Stimulated activated CD4-positive, alpha-beta T cell treated with anti-CD3 and anti-CD28 coated beads, Interleukin-1b, Interleukin-23, amount 100 ng/mL, for 4 hours (primary cell): ENCODE measurements at regions not wholly inside any gene's neighbourhood (a gene's known extent, or its start where the extent isn't known, plus 50 kb on each side); places are given as distances from the start of the nearest gene placed in this dataset.

Experiments
- DNase-seq, 2 donors: peaks; one replicate each; pipeline ENCODE4 v3.0.0-alpha.2; 2020; ENCODE audit warnings: low read depth in 2 of 2

DNA sequence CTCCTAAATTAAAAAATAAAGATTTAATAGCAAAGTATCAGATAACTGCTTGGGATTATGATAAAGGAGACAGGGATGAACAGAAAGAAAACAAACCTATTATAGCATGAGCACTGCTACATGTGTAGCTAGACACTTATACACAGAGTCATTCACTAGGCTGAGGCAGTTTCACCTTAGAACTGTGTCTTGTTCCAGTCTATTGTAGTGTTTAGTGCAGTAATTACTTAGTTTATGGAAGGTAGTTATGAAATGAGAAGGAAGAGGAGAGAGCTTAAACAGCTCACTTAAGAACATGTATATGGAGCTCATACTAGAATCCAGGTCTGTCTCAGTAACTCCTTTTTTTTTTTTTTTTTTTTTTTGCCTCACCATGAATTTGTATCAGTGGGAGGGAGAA is 441.4 kb downstream of the PDCD6IP start:
- no peak for DNase-seq

DNA sequence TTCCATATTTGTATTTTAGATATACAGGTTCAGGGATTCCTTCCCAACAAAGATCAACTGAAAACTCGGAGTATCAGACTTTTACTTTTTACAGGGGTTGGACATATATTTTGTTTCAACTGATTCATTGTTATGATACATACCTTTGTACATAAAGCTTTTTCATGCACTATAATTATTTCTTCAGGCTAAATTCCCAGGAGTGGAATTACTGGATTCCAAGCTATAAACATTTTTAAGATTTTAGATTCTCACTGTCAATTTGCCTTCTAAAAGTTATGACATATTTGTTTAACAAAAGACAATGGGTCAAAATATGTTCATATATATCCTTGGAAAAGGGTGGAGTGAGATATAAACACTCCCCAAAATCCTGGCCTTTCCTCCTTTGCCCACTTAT is 449.0 kb downstream of the PDCD6IP start:
- DNase-seq = no peak

DNA sequence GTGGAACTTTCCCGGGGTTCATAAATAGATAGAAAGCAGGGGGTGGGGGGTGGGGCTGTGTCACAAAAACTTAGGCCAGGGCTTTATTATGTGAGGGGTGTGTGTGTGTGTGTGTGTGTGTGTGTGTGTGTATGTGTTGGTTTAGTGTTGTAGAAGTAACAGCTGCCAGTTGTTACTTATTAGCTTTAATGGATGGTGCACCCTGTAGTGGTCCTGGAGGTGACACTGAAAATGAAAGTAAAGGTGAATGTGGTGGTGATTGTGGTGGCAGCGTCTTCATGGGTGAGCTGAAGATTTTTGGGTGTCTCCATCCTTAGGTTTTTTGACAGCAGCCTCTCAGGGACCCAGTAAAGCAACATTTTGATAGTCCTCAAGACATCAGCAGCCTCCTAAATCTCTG is 449.9 kb downstream of the PDCD6IP start:
- DNase-seq = no peak

DNA sequence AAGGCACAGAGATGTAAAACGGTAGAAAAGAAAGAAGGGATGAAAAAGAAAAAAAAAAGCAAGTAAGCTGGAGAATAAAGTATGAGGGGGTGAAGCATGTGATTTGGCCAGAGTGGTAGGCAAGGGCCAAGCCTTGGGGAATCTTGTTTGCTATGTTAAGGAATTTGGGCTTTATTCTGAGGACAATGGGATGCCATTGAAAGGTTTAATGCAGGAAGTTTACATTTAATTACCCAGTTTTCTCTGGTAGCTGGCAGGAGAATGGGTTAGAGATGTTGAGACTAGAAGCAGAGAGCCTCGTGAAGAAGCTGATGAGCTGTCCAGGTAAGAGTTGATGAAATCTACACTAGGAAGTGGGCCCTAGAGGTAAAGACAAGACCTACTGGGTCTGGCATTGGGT is 455.9 kb downstream of the PDCD6IP start:
- DNase-seq = no peak

DNA sequence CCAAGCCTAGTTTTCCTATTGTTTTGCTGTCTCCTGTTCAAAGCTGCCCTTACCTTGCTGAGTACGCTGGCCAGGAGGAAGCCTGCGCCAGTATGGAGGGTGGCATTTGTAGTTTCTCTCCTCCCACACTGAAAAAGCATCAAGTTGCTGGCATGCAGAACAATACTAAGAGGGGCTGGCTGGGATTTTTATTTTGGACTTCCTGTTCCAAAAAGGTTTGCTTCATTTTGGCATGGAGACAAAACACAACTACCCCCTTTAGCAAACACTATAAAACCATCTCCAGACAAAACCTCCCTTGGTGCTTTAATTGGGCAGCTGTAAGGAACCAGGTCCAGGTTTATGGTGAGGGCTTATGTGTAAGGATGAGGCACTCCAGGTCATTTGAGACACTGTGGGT is 457.6 kb downstream of the PDCD6IP start:
- DNase-seq = no peak

DNA sequence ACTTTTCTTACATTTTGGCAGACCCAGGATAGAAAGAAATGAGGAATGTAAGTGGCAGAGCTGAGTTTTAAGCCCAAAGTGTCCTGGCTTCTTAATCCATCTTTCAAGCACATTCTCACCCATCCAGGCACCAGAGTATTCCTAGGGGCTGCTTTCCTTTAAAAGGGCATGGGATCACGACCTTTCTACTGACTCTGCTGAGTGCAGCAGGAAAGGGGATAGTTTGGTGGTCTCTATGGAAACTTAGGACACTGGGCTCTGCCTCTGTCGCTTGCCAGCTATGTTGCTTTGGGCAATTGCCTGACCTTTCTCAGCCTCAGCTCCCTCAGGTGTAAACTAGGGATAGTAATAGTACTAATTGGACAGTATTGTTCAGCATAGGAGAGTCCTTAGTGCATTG is 458.4 kb downstream of the PDCD6IP start:
- DNase-seq = no peak

DNA sequence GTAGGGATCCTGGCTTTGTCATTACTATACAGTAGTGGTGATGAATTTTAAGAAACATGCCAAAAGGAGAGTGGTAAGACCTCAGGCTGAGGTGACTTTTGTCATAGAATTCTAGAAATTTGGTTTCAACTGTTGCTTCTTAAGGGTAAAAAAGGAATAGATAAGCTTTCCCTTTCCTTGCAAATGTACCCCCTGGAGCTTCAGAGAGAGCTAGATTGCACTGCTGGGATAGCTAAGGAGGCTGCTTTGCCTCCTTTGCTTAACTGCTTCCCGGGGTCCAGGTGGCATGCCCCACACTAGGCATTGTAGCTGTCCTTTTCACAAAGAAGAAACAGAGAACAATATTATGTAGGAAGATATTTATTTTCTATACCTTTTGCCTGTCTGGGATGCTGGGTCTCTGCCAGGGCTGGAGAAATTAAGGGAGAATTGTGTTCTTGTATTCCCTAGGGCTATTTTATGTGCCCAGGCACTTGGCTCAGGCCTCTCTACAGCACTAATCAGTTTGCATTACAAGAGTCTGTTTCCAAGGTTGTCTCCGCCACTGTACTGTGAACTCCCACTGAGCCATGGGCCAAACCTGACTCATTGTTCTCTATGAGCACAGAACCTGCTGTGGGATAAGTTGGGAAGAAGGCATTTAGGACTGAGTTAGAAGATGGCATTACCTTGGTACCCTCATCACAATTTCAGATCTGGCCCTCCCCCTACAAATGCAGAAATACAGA is 460.0 kb downstream of the PDCD6IP start:
- no peak for DNase-seq

DNA sequence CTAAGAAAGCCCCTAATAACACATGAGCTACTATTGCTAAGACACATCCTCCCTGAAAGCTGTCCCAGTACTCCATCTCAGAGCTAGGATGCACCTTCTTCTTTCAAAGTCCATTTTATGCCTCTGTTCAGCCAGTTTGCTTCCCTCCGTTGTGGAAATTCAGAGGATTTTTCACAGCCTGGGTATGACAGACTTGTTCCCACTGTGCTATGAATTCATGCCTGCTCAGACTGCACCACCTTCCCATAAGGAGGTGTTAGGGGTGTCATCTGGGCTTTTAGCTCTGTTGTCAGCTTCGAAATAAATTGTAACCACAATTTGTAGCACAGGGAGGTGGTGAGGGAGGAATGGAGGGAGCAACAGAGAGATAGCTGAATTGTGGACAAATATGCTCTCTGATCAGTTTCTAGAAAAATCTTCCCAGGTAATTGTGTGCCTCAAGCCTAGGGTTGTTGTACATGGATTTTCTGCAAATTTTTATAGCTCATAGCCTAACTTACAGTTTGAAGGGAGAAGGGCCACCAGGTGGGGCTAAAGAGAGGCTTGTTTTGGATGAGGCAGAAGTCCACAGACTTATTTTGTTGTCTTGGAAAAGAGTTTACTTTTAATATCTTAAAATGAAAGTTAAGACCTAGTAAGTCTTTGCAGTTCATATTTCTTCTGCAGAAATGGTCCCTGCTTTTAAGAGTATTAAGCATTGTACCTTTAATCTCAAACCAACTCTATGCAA is 462.0 kb downstream of the PDCD6IP start:
- peak in 1 of 2 donors; percentile 2 for DNase-seq

DNA sequence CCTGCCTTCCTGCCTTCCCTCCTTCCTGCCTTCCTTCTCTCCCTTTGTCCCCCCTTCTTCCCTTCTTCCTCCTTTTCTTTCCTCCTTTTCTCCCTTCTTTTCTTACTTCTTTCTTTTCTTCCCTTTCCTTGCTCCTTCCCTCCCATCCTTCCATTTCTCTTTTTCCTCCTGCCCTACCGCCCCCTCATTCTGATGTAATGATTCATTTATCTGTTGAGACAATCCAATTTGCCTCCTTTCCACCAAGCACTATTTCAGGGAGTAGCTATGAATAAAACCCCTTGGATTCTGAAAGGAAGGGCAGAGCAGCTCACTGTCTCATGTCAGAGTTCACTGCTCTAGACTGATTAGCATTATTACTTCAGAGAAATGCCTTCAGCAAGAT is 462.6 kb downstream of the PDCD6IP start:
- no peak for DNase-seq

DNA sequence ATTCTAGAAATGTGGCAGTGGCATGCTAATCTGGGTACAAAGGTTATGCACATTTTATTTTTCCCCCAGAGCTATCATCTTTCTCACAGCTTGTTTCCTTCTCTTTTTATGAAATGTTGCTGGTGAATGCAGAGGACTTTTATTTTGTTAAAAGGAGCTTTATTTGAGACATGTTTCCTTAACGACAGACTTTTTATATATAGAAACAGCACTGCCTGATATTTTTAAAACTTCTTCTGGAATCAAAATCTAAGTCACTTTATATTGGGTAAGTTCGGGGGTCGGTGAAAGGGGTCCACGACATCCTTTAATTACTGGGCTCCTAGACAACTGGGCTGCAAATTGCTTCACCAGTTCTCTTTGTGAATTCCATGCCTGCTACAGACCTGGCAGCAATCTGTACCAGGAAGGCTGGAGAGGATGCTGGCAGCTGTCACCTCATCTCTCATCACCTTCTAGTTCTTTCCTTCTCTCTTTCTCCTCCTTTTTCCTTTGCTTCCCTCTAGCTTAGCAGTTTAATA is 464.7 kb downstream of the PDCD6IP start:
- no peak for DNase-seq

DNA sequence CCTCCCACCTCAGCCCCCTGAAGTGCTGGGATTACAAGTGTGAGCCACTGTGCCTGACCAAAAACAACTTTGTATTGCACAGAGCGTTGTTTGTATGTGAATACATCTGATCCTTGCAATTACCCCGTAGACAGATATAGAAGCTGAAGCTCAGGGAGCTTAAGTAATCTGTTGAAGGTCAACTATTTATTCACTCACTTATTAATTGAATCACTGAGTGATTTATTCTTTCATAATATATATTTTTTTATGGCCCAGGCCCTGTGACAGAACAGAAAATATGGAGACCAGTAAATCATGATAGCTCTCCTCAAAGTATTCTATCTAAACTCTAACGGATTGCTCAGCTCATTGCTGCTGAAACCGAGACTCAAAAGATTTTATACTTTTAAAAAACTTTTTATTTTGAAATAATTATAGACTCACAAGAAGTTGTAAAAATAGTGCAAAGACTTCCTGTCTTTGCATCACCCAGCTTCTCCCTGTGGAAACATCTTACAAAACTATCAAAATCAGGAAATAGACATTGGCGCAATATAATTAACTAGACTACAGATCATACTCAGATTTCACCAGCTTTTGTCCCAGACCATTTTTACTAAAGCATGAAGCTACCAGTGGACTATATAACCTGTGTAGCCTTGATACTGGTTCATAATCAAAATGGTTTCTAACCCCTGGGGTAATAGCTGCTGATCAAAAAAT is 466.1 kb downstream of the PDCD6IP start:
- DNase-seq = no peak

DNA sequence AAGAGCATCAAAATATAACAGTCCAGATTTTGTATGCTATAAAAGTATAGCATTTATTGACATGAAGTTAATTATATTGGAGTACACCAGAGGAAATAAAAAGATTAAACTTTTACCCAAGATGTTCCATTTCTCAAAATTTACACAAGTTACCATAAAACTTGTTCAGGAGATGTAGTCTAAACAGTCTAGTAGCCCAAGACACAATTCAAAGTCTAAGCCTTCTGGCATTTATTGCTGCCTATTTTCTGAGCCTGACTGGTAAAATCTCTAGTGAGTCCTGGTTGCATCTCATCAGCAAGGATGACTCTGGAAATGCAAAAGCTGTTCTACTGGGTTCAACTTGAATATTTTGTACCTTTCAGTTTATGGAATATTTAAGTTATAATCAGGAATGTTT is 468.7 kb downstream of the PDCD6IP start:
- DNase-seq = no peak

DNA sequence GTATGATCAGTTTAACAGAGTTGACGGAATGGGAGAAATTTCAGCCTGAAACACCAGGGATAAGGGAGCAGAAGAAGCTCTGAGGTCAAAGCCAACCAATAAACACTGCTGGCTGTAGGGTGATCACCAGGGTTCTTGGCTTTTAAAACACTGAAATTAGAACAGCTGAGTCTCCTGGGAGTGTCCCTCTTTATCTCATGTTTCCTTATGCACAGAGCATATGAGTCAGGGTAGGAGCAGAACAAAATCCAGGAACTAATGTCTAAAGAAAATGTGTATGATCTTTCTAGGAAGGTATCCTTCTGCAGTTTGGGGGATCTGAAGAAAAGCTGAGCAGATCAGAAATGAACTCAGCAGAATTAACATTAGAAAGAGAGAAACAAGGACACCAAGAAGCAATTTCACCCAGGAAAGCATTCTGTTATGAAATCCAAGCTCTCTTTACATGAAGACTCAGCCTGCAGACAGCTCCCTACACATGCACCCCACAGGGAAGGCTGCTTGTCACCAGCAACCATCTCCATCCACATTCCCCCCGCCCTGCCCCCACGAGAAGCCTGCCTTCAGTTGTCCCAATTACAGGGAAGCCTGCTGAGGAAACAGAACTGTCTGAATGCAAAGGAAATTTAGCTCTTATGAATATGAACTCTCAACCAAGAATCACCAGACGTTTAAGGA is 469.7 kb downstream of the PDCD6IP start:
- no peak for DNase-seq

DNA sequence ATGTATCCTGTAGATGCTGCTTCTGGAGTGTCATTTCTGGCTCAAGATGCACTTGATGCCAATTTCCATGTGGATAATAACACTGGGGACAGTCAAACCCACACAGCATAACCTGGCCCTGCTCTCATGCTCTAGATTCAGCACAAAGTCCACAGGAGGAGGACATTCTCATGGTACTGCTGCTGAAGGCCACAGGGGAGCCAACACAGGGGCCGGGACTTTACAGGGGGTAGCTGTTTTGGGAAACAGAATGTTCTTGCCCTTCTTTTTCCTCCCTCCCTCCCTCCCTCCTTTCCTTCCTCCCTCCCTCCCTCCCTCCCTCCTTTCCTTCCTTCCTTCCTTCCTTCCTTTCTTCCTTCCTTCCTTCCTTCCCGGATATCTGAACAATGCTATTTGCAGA is 477.4 kb downstream of the PDCD6IP start:
- no peak for DNase-seq

DNA sequence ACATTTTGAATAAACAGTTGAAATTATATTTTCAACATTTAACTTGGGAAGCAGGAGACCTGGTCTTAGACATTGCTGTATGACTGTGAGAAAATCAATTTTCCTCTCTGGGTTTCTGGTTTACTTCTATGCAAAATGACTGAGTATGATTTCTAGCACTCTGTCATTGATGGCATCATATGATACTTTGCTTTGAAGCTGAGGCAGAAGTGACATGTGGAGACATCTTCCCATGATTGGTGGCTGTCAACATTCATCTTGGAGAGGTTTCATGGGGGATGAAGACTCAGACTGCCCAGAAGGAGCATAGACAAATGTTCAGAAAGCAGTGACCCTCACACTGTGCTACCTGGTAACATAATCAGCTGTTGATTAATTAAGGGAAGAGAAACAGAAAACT is 477.9 kb downstream of the PDCD6IP start:
- no peak for DNase-seq

DNA sequence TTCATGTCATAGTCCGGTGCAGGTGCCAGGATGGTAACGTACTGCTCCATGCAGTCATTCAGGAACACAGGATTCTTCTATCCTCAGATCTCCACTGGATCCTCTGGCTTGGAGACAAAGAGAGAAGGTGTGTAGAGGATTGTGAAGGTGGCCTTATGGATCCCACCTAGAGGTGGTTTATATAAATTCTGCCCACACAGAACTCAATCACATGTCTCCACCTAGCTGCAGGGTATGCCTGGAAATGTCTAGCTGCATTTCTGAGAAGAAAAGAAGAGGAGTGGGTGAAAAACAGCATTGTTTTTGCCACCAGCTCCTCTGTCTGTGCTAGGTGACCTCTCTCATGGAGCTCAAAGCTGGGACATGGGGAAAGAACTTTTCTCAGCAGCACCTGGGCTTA is 478.7 kb downstream of the PDCD6IP start:
- no peak for DNase-seq

DNA sequence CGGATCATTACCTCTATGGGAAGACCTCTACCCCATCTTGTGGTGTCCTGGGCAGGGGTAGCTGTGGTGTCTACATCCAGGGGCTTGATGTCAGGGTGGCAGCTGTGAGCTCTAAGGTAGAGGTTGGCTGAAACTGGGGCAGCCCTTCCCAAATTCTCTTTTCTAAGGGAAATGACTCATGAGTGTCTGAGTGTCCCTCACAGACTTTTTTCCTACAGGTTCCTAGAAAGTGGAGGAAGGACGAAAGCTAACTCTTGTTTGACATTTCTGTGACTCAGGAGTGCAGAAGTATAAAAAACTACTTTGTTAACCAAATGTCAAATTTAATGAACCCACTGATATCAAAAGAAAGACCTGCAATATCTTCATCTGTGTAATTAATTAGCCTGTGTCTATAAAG is 481.5 kb downstream of the PDCD6IP start:
- DNase-seq = no peak

DNA sequence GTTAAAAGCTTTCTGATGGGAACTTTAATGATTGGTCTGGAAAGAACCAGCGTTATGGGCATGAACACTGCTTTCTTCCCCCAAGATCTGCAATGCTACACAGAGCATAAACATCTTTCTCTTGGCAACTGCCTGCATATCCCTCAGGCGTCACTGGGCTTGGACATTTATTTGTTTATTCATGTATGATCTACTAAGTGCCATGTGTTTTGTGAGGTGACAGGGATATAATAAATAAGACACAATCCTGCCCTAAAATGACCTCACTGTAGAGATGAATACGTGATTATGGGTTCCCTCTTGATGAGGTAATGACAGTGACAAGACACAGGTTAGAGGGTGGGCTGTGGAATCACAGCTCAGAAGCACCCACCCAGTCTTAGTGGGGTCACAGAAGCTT is 485.3 kb downstream of the PDCD6IP start:
- no peak for DNase-seq

DNA sequence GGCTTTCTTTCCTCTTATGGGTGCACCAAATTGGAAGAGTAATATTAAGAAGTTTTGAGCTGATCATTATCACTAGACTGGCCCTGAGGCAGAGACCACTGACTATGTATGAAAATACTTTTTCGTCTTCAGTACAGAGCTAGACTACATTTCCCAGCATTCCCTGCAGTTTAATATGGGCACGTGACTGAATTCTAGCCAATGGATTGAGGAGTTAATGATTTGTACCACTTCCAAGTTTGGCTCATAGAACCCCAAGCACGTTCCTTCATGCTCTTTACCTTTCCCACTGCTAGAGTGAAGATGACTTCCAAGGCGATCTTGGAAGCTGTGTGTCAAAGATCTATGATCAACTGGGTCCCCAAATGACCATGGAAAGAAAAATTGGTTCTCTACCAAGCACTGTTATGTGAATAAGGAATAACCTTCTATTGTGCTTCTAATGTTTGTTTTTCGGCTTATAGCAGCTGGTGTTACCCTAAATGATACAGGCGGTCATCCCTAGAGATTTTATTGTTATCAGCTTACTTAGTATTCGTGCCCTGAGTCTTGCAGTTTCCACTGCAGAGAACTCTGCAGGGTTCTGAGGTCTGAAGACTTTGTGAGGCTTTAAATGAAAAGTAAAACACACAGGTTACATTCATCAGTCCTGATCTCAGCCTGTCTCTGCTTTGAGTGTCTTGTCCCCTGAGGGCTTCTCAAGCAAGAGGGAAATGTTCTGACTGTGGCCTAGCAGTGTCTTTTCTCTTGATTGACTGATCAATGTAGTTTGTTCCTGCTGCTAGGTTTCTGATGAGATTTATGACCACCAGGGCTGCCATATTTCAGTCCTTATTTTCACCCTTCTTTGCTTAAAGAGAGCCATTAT is 486.8 kb downstream of the PDCD6IP start:
- DNase-seq = no peak

DNA sequence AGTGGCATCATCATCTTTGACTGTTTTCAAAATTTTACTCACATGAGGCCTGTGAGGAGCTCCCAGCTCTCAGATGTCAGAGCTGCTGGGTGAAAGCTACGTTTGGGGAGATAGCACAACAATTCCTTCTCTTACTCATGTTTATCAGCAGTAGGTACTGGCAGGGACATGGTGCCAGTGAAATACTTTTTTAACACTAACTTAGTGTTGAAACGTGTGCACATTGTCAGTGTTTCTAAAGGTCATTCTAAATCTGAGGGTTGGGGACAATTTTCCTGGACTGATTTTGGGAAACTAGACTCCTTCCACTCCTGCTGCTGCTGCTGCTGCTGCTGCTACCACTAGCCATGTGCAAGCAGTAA is 487.4 kb downstream of the PDCD6IP start:
- DNase-seq = no peak

DNA sequence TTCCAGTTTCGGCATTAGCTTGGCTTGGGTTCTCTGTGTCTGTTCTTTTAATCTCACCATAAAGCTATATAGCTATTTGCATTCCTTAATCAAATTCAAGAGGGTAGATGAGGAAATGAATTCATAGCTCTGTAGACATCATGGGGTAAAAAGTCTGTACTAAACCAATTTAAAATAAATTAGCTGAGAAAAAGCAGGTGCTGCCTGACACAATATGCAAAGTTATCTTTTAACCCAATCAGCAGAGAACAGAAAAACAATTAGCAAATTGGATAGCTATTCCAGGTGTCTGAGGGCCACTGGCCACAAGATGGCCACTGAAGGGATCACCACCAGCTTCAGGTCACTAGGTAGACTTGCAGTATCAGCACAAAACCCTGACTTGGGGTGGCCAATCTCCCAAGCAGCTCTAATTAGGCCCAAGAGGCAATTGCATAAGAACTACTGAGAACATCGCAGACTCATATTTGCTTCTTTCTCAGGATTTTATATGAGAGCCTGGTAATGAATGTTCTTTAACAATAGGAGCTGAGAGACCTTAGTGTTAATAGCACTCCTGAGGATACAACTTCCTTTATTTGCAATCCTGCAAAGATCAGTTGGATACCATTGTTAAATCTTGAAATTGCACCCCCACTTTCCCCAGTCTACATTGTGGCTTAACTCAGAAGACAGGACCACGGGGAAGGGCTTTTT is 494.3 kb downstream of the PDCD6IP start:
- DNase-seq = no peak
